Gastrocnemius medialis (tissue), 4 donors: ENCODE measurements at regions not wholly inside any gene's neighbourhood (a gene's known extent, or its start where the extent isn't known, plus 50 kb on each side); places are given as distances from the start of the nearest gene placed in this dataset.

Experiments used
- CTCF ChIP-seq, 5 experiments: fragments of 450-650 bp in 3 of 5; fragments of 200-600 bp in 2 of 5; sonication (generic) in 2 of 5; IDR thresholded peaks in 4 of 5; conservative IDR thresholded peaks in 1 of 5; 1 replicate in 4 of 5; 2 replicates in 1 of 5; pipeline ENCODE4 v1.5.1; 2016 to 2019; ENCODE audit warnings: antibody characterized with exemption in 5 of 5, mild to moderate bottlenecking in 3 of 5, moderate library complexity in 3 of 5
- POLR2A ChIP-seq, 2 donors: fragments of 450-650 bp; IDR thresholded peaks; one replicate each; pipeline ENCODE4 v1.6.1; 2017; ENCODE audit warnings: antibody characterized with exemption in 2 of 2, mild to moderate bottlenecking in 2 of 2, moderate library complexity in 2 of 2

DNA sequence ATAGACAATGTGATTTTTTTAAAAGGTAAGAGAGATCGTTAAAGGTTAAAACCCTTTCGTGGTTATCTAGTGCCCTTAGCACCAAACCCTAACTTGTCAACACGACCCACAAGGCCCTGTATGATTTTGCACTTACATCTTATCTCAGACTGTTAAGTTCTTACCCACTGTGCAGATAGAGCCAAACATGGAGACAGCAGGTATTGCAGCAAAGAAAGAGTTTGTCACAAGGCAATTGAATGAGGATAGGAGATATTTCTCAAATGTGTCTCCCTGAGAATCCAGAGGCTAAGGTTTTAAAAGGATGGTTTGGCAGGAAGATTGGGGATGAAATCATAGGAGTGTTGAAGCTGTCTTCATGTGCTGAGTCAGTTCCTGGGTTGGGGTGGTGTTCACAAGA, 313.4 kb downstream of the AEBP2 start:
- TF ChIP-seq CTCF (IDR thresholded peaks at IDR 0.05 in 4 of 5, conservative IDR thresholded peaks at IDR 0.05 in 1 of 5) (no peak), POLR2A (IDR thresholded peaks at IDR 0.05) (no peak)
